NT2/D1 (cell line): ENCODE measurements at regions not wholly inside any gene's neighbourhood (a gene's known extent, or its start where the extent isn't known, plus 50 kb on each side); places are given as distances from the start of the nearest gene placed in this dataset.

ENCODE experiments used
- DNase-seq: peaks from one replicate; pipeline ENCODE4 v3.0.0-alpha.2; 2011; ENCODE audit warnings: low read depth, low spot score
- H3K27me3 ChIP-seq: 2 replicates; pipeline ENCODE4 v1.6.0; 2011; ENCODE audit warnings: mild to moderate bottlenecking; ENCODE audit not compliant: insufficient read length, insufficient read depth
- H3K36me3 ChIP-seq: 2 replicates; pipeline ENCODE4 v1.6.1; 2011; ENCODE audit warnings: mild to moderate bottlenecking, low read length, mixed read lengths; ENCODE audit not compliant: insufficient read depth, insufficient read length
- H3K4me1 ChIP-seq: 2 replicates; pipeline ENCODE4 v1.5.1; 2011; ENCODE audit not compliant: insufficient read depth, insufficient read length
- H3K4me3 ChIP-seq: 2 replicates; pipeline ENCODE4 v1.5.1; 2011; ENCODE audit warnings: low read depth; ENCODE audit not compliant: insufficient read length
- H3K9ac ChIP-seq: 2 replicates; pipeline ENCODE4 v1.6.0; 2011; ENCODE audit warnings: low read depth; ENCODE audit not compliant: insufficient read length
- H3K9me3 ChIP-seq: 2 replicates; pipeline ENCODE4 v1.5.1; 2011; ENCODE audit warnings: mild to moderate bottlenecking, low read length; ENCODE audit not compliant: insufficient read depth
- SUZ12 ChIP-seq: IDR thresholded peaks from 2 replicates; pipeline ENCODE4 v1.6.1; 2011; ENCODE audit not compliant: insufficient read length, insufficient read depth; ENCODE audit errors: extremely low read depth
- YY1 ChIP-seq: IDR thresholded peaks from 2 replicates; pipeline ENCODE4 v1.6.1; 2011; ENCODE audit not compliant: insufficient read length, insufficient read depth
- ZNF274 ChIP-seq: IDR thresholded peaks from 2 replicates; pipeline ENCODE4 v1.6.1; 2011; ENCODE audit warnings: mild to moderate bottlenecking, low read depth, low read length

- Histone ChIP-seq H3K4me3 (no peak overlapping the region), H3K9me3 (no peaks in the 10 kb centered on the region), H3K4me1 (no peaks in the 10 kb centered on the region), H3K36me3 (no peaks in the 10 kb centered on the region), H3K9ac (no peak overlapping the region), H3K27me3 (no peaks in the 10 kb centered on the region)
- no peak for DNase-seq
- TF ChIP-seq YY1 (no peak), SUZ12 (no peak), ZNF274 (no peak)
Observed at GRCh38 chr22:34236527-34236926, 316.3 kb upstream of the LARGE1 start.

- H3K36me3 ChIP-seq: no peaks in the 10 kb centered on the region
- TF ChIP-seq SUZ12 (no peak), ZNF274 (no peak), YY1 (no peak)
- no peak overlapping the region for H3K9ac ChIP-seq
- DNase-seq: no peak
- H3K4me3 ChIP-seq: no peak overlapping the region
- no peaks in the 10 kb centered on the region for H3K4me1 ChIP-seq
- no peaks in the 10 kb centered on the region for H3K27me3 ChIP-seq
- no peaks in the 10 kb centered on the region for H3K9me3 ChIP-seq
Observed at GRCh38 chr22:34239421-34239820, 319.1 kb upstream of the LARGE1 start.

GRCh38 chr22:34243023-34243422, 322.7 kb upstream of the LARGE1 start:
- Histone ChIP-seq H3K4me3 (no peak overlapping the region), H3K9ac (no peak overlapping the region), H3K9me3 (no peaks in the 10 kb centered on the region), H3K36me3 (no peaks in the 10 kb centered on the region), H3K27me3 (no peaks in the 10 kb centered on the region), H3K4me1 (no peaks in the 10 kb centered on the region)
- TF ChIP-seq SUZ12: no peak
- no peak for TF ChIP-seq YY1
- TF ChIP-seq ZNF274: no peak
- no peak for DNase-seq

DNA sequence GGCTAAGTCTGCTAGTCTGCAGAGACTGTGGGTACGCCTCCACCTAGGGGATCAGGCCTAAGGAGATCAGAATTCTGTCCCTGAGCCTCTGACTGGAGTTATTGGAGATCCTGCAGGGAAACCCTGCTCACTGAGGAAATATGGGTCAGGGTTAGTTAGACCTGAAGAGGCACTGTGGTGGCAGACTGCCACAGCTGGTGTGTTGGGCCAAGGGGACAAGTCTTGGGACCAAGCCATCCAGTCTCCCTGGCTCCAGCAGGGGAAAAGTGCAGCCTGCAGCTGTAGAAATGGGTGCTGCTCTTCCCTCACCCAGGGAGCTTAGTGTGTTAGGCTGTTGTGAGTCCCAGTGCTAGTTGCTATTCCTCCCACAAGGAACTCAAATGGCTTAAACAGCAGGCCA, 334.8 kb upstream of the LARGE1 start:
- Histone ChIP-seq H3K4me3 (no peak overlapping the region), H3K27me3 (no peaks in the 10 kb centered on the region), H3K9me3 (no peaks in the 10 kb centered on the region), H3K36me3 (no peaks in the 10 kb centered on the region), H3K4me1 (no peaks in the 10 kb centered on the region), H3K9ac (peak overlapping the region; percentile 1)
- no peak for DNase-seq
- TF ChIP-seq YY1 (no peak), SUZ12 (no peak), ZNF274 (no peak)

GRCh38 chr22:34278121-34278520, 357.8 kb upstream of the LARGE1 start:
- H3K9me3 ChIP-seq: no peaks in the 10 kb centered on the region
- TF ChIP-seq YY1 (no peak), ZNF274 (no peak), SUZ12 (no peak)
- H3K27me3 ChIP-seq: no peaks in the 10 kb centered on the region
- peaks cover 4% of the 10 kb centered on the region for H3K4me1 ChIP-seq
- H3K4me3 ChIP-seq: no peak overlapping the region
- H3K36me3 ChIP-seq: no peaks in the 10 kb centered on the region
- no peak for DNase-seq
- H3K9ac ChIP-seq: no peak overlapping the region

GRCh38 chr22:34281738-34282137, 361.5 kb upstream of the LARGE1 start:
- H3K4me1 ChIP-seq: peaks cover 4% of the 10 kb centered on the region

DNA sequence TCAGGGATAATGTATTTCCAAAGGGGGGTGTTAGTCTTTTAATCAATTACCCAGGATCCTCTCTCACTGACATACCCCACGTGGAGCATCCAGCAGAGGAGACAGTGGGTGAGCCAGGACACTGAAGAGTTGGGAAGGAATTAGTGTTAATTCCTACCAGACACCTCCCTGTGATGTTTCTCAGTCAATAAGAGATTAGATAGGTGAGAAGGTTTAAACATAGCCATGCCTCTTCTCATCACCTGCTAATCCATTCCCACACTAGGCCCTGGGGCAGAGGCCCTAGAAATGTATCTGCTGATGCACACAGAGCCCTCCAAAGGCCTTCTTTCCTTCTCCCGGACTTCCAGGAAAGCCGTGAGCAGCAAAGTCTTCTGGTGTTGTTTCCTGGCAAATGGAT, 363.6 kb upstream of the LARGE1 start:
- no peaks in the 10 kb centered on the region for H3K27me3 ChIP-seq
- no peaks in the 10 kb centered on the region for H3K9me3 ChIP-seq
- DNase-seq: no peak
- no peak overlapping the region for H3K9ac ChIP-seq
- no peaks in the 10 kb centered on the region for H3K36me3 ChIP-seq
- peaks cover 4% of the 10 kb centered on the region for H3K4me1 ChIP-seq
- H3K4me3 ChIP-seq: no peak overlapping the region
- no peak for TF ChIP-seq YY1
- TF ChIP-seq SUZ12: no peak

More at GRCh38 chr22:34281738-34282137, 361.5 kb upstream of the LARGE1 start:
- Histone ChIP-seq H3K9ac (no peak overlapping the region), H3K27me3 (no peaks in the 10 kb centered on the region), H3K9me3 (no peaks in the 10 kb centered on the region), H3K4me3 (no peak overlapping the region), H3K36me3 (no peaks in the 10 kb centered on the region)
- TF ChIP-seq ZNF274 (no peak), SUZ12 (no peak), YY1 (no peak)
- no peak for DNase-seq

GRCh38 chr22:34293324-34293723, 373.0 kb upstream of the LARGE1 start:
- DNase-seq: no peak
- TF ChIP-seq ZNF274 (no peak), SUZ12 (no peak), YY1 (no peak)
- Histone ChIP-seq H3K36me3 (no peaks in the 10 kb centered on the region), H3K4me1 (no peaks in the 10 kb centered on the region), H3K9ac (no peak overlapping the region), H3K27me3 (no peaks in the 10 kb centered on the region), H3K4me3 (no peak overlapping the region), H3K9me3 (no peaks in the 10 kb centered on the region)
